IPS-NIHi11 (cell line): ENCODE measurements at regions not wholly inside any gene's neighbourhood (a gene's known extent, or its start where the extent isn't known, plus 50 kb on each side); places are given as distances from the start of the nearest gene placed in this dataset.
A peak's percentile ranks its signal among the peaks of the same experiment; 100 is the strongest.

Experiments
- DNase-seq: peaks from one replicate; pipeline ENCODE4 v3.0.0; 2012; ENCODE audit warnings: mixed read lengths, low spot score

GRCh38 chr14:104274806-104275205, 136.4 kb downstream of the KIF26A start:
- DNase-seq, result no peak

GRCh38 chr14:104277416-104278213, 139.2 kb downstream of the KIF26A start:
- no peak for DNase-seq

- DNase-seq, result no peak
Observed at GRCh38 chr14:104278214-104278534, 139.8 kb downstream of the KIF26A start.

GRCh38 chr14:104280085-104280901, 141.9 kb downstream of the KIF26A start:
- DNase-seq, result peak; percentile 3

- peak; percentile 19 for DNase-seq
Observed at GRCh38 chr14:104280902-104281767, 142.7 kb downstream of the KIF26A start.

GRCh38 chr14:104281768-104282301, 143.4 kb downstream of the KIF26A start:
- no peak for DNase-seq

GRCh38 chr14:104282332-104283196, 144.2 kb downstream of the KIF26A start:
- peak; percentile 4 for DNase-seq

GRCh38 chr14:104283197-104284106, 145.1 kb downstream of the KIF26A start:
- no peak for DNase-seq

GRCh38 chr14:104284107-104284592, 145.8 kb downstream of the KIF26A start:
- DNase-seq, result no peak

- DNase-seq, result no peak
Observed at GRCh38 chr14:104284636-104285507, 146.5 kb downstream of the KIF26A start.

- no peak for DNase-seq
Observed at GRCh38 chr14:104285508-104285840, 147.1 kb downstream of the KIF26A start.

- DNase-seq, result no peak
Observed at GRCh38 chr14:104286086-104286485, 147.7 kb downstream of the KIF26A start.

- DNase-seq, result no peak
Observed at GRCh38 chr14:104286496-104286895, 148.1 kb downstream of the KIF26A start.

- DNase-seq, result no peak
Observed at GRCh38 chr14:104287301-104288009, 149.1 kb downstream of the KIF26A start.

- no peak for DNase-seq
Observed at GRCh38 chr14:104288272-104288671, 149.9 kb downstream of the KIF26A start.

- DNase-seq, result no peak
Observed at GRCh38 chr14:104289507-104289906, 151.1 kb downstream of the KIF26A start.

GRCh38 chr14:104290058-104290667, 151.8 kb downstream of the KIF26A start:
- DNase-seq, result no peak

- DNase-seq, result no peak
Observed at GRCh38 chr14:104290756-104291122, 152.4 kb downstream of the KIF26A start.
